SK-N-SH (cell line): ENCODE measurements at regions not wholly inside any gene's neighbourhood (a gene's known extent, or its start where the extent isn't known, plus 50 kb on each side); places are given as distances from the start of the nearest gene placed in this dataset.
"Not testable (repeated sequence)": the region's sequence is repeated elsewhere in the genome, so short reads cannot be mapped to it uniquely, and the experiment has no call there.

ENCODE experiments used
- CTCF ChIA-PET: fragments of 300-600, 350-600 bp; formaldehyde crosslinking; extraction: SDS; loops from one replicate; lab custom pipeline; 2021; lab: Yijun Ruan, JAX
- POLR2A ChIA-PET: fragments of 350-600 bp; sonication (Branson Sonifier 250); formaldehyde crosslinking; extraction: SDS; loops from one replicate; lab custom pipeline; 2020; ENCODE audit warnings: antibody characterized with exemption, inconsistent platforms; lab: Yijun Ruan, JAX
- DNase-seq: peaks from one replicate; pipeline ENCODE4 v3.0.0; 2012
- H2AFZ ChIP-seq: fragments of 200-600 bp; sonication (generic); 2 replicates; pipeline ENCODE4 v1.8.1; 2016; ENCODE audit warnings: antibody characterized with exemption, mild to moderate bottlenecking, low read depth
- H3F3A ChIP-seq: fragments of 200-600 bp; sonication (generic); replicated peaks from 2 replicates; pipeline ENCODE3; 2016; ENCODE audit warnings: antibody characterized with exemption, mild to moderate bottlenecking; ENCODE audit not compliant: insufficient read depth
- H3K27ac ChIP-seq, 2 experiments: fragments of 200-500 bp in 1 of 2; fragments of 200-600 bp in 1 of 2; sonication (Bioruptor generic) in 1 of 2; sonication (generic), shearing (Covaris generic) in 1 of 2; 2 replicates each; pipeline versions ENCODE4 v1.5.1 to v1.6.1; 2014 to 2016; ENCODE audit warnings: low read depth in 2 of 2, inconsistent platforms in 1 of 2, low read length in 1 of 2, mild to moderate bottlenecking in 1 of 2, mixed read lengths in 1 of 2
- H3K27me3 ChIP-seq: fragments of 200-600 bp; sonication (generic), shearing (Covaris generic); 2 replicates; pipeline ENCODE4 v1.6.1; 2016; ENCODE audit warnings: mixed run types; ENCODE audit not compliant: insufficient read depth
- H3K36me3 ChIP-seq, 2 experiments: fragments of 200-500 bp in 1 of 2; fragments of 200-600 bp in 1 of 2; sonication (Bioruptor generic) in 1 of 2; sonication (generic) in 1 of 2; replicated peaks in 1 of 2; 2 replicates each; pipeline versions ENCODE3 to v1.5.1; 2014 to 2016; ENCODE audit warnings: low read length in 1 of 2, mild to moderate bottlenecking in 1 of 2; ENCODE audit not compliant: insufficient read depth in 2 of 2, control insufficient read depth in 1 of 2
- H3K4me1 ChIP-seq, 2 experiments: fragments of 200-500 bp in 1 of 2; fragments of 200-600 bp in 1 of 2; sonication (Bioruptor generic) in 1 of 2; sonication (generic), shearing (Covaris generic) in 1 of 2; 2 replicates each; pipeline versions ENCODE4 v1.5.1 to v1.6.1; 2014 to 2016; ENCODE audit warnings: low read depth in 1 of 2, low read length in 1 of 2, mixed run types in 1 of 2; ENCODE audit not compliant: insufficient read depth in 2 of 2, control insufficient read depth in 1 of 2
- H3K4me2 ChIP-seq: fragments of 200-600 bp; sonication (generic), shearing (Covaris generic); 2 replicates; pipeline ENCODE4 v1.6.1; 2017; ENCODE audit warnings: mixed run types
- H3K4me3 ChIP-seq, 2 experiments: fragments of 200-500 bp in 1 of 2; fragments of 200-600 bp in 1 of 2; sonication (Bioruptor generic) in 1 of 2; sonication (generic), shearing (Covaris generic) in 1 of 2; 2 replicates each; pipeline versions ENCODE4 v1.5.1 to v1.8.1; 2014 to 2016; ENCODE audit warnings: low read depth in 2 of 2, inconsistent platforms in 1 of 2, low read length in 1 of 2, mild to moderate bottlenecking in 1 of 2, mixed read lengths in 1 of 2, moderate library complexity in 1 of 2
- H3K79me2 ChIP-seq: fragments of 200-600 bp; sonication (generic); 2 replicates; pipeline ENCODE4 v1.8.1; 2017; ENCODE audit warnings: mild to moderate bottlenecking; ENCODE audit not compliant: insufficient read depth
- H3K9ac ChIP-seq: fragments of 200-600 bp; sonication (generic); 2 replicates; pipeline ENCODE4 v1.6.1; 2017; ENCODE audit warnings: mixed run types
- H3K9me2 ChIP-seq: fragments of 200-600 bp; sonication (generic); 2 replicates; pipeline ENCODE4 v1.6.1; 2017; ENCODE audit warnings: mixed run types
- H3K9me3 ChIP-seq: fragments of 200-600 bp; sonication (generic); 2 replicates; pipeline ENCODE4 v1.6.1; 2017; ENCODE audit warnings: mixed run types, mild to moderate bottlenecking, moderate library complexity
- H4K20me1 ChIP-seq: fragments of 200-600 bp; sonication (generic); 2 replicates; pipeline ENCODE4 v1.6.1; 2017; ENCODE audit warnings: mild to moderate bottlenecking, mixed run types; ENCODE audit not compliant: insufficient read depth
- CTCF ChIP-seq: fragments of 200-600 bp; sonication (generic); IDR thresholded peaks from 2 replicates; pipeline ENCODE4 v1.6.1; 2017; ENCODE audit warnings: antibody characterized with exemption, mild to moderate bottlenecking, moderate library complexity
- GABPA ChIP-seq: IDR thresholded peaks from 2 replicates; pipeline ENCODE4 v1.4.0; 2012; ENCODE audit warnings: low read depth, mild to moderate bottlenecking
- NRF1 ChIP-seq: IDR thresholded peaks from 2 replicates; pipeline ENCODE4 v1.6.1; 2012; ENCODE audit warnings: low read depth, mild to moderate bottlenecking, low read length
- POLR2AphosphoS5 ChIP-seq: IDR thresholded peaks from 2 replicates; pipeline ENCODE4 v1.6.1; 2012; ENCODE audit warnings: low read depth, low read length
- SIN3A ChIP-seq: IDR thresholded peaks from 2 replicates; pipeline ENCODE4 v1.6.1; 2012; ENCODE audit warnings: low read depth, mild to moderate bottlenecking, low read length, moderate library complexity, borderline replicate concordance
- TAF1 ChIP-seq: IDR thresholded peaks from 2 replicates; pipeline ENCODE4 v1.6.1; 2012; ENCODE audit warnings: low read depth, mild to moderate bottlenecking, low read length, moderate library complexity, borderline replicate concordance
- WGBS: methylation state at CpG from one replicate; pipeline ENCODE4 v1.1.6; 2017; ENCODE audit warnings: low lambda C conversion rate; 5-methylcytosine and 5-hydroxymethylcytosine counted together

- Histone ChIP-seq H3K79me2 (peaks cover 69% of the 10 kb centered on the region), H3K4me2 (peak overlapping the region; percentile 82), H3K9ac (peak overlapping the region; percentile 84), H3K27ac (peak overlapping the region; percentile 71 to 72), H3K4me1 (peaks cover 0 to 10% of the 10 kb centered on the region in 2 experiments; a peak in 3 of 4 replicates), H2AFZ (peak overlapping the region; percentile 84), H3K4me3 (peak overlapping the region; percentile 49 to 77)
- H3F3A ChIP-seq, H3K9me2 ChIP-seq, H3K36me3 ChIP-seq, H3K9me3 ChIP-seq, H3K27me3 ChIP-seq, H4K20me1 ChIP-seq, POLR2A ChIA-PET: not testable (repeated sequence)
- DNase-seq: peak; percentile 75
- CTCF ChIA-PET: interaction anchor here (1.1 kb wide), 3 partner anchors 18 to 110 kb away, joined by 3 to 4 read pairs (median 3); no protein-coding TSS in a partner anchor
- TF ChIP-seq NRF1: peak; percentile 53; the same call in 1 of the 2 replicates
- WGBS: 8% methylated on average over 8 of the region's 42 CpGs
Measured at GRCh38 chr14:106398931-106399331, 872.5 kb downstream of the TMEM121 start.

GRCh38 chr14:106401316-106401715, 874.9 kb downstream of the TMEM121 start:
- H3K9me2 ChIP-seq, H3K27ac ChIP-seq, H3F3A ChIP-seq, H3K9me3 ChIP-seq, H4K20me1 ChIP-seq, H3K27me3 ChIP-seq, H2AFZ ChIP-seq, H3K36me3 ChIP-seq, POLR2A ChIA-PET: not testable (repeated sequence)
- 0% methylated on average over 3 of the region's 46 CpGs for WGBS
- peak overlapping the region; percentile 65; the same call in 1 of the 2 replicates for H3K9ac ChIP-seq
- CTCF ChIA-PET: interaction anchor here (0.8 kb wide), 1 partner anchor 16 kb away, joined by 4 read pairs; no protein-coding TSS in a partner anchor
- peaks cover 0 to 10% of the 10 kb centered on the region in 2 experiments; a peak in 2 of 4 replicates for H3K4me1 ChIP-seq
- peak; percentile 81 for DNase-seq
- peak overlapping the region; percentile 59 to 68 for H3K4me3 ChIP-seq
- H3K79me2 ChIP-seq: peaks cover 67% of the 10 kb centered on the region
- TF ChIP-seq TAF1: peak; percentile 52
- peak; percentile 42; the same call in 1 of the 2 replicates for TF ChIP-seq POLR2AphosphoS5
- 0 out of 2 replicates have a peak, but pooled peaks have one; percentile 53 for TF ChIP-seq SIN3A
- TF ChIP-seq NRF1: peak; percentile 40
- TF ChIP-seq CTCF: 0 out of 2 replicates have a peak, but pooled peaks have one; percentile 8
- TF ChIP-seq GABPA: peak; percentile 41
- H3K4me2 ChIP-seq: peak overlapping the region; percentile 75; the same call in 1 of the 2 replicates

GRCh38 chr14:106410229-106410628, 883.8 kb downstream of the TMEM121 start:
- H3K4me3 ChIP-seq, H3K27ac ChIP-seq, H2AFZ ChIP-seq, H3K9ac ChIP-seq, DNase-seq, H3K4me1 ChIP-seq, H3K27me3 ChIP-seq, H3K9me2 ChIP-seq, H4K20me1 ChIP-seq, H3K4me2 ChIP-seq, H3K9me3 ChIP-seq, H3K36me3 ChIP-seq, POLR2A ChIA-PET: not testable (repeated sequence)
- CTCF ChIA-PET: interaction anchor here (2.0 to 2.6 kb wide), 2 partner anchors 7 to 10 kb away, joined by 7 to 18 read pairs; no protein-coding TSS in a partner anchor
- 57% methylated on average over 3 of the region's 9 CpGs for WGBS
- TF ChIP-seq CTCF: peak; percentile 15; the same call in 1 of the 2 replicates
- peaks cover 57% of the 10 kb centered on the region for H3K79me2 ChIP-seq
- H3F3A ChIP-seq: peaks cover 14% of the 10 kb centered on the region
